WTC11 (cell line): ENCODE measurements at regions not wholly inside any gene's neighbourhood (a gene's known extent, or its start where the extent isn't known, plus 50 kb on each side); places are given as distances from the start of the nearest gene placed in this dataset.

Experiments
- ATAC-seq: fragments of 200-7000 bp; cut with Tn5 transposase; 2 replicates; pipeline ENCODE4 v1.10.0; 2021; ENCODE audit warnings: mild to moderate bottlenecking, moderate library complexity
- CTCF ChIA-PET: fragments of 300-600 bp; sonication (Branson Sonifier 250); formaldehyde crosslinking; loops from one replicate; lab custom pipeline; 2021; ENCODE audit warnings: antibody characterized with exemption; lab: Charles Lee
- POLR2A ChIA-PET: fragments of 350-600 bp; sonication (Branson Sonifier 250); formaldehyde crosslinking; loops from one replicate; lab custom pipeline; 2021; ENCODE audit warnings: antibody characterized with exemption; lab: Charles Lee
- DNase-seq: peaks from one replicate; pipeline ENCODE4 v3.0.0; 2021; ENCODE audit warnings: low spot score
- H3K27ac Mint-ChIP-seq: 2 replicates; pipeline ENCODE4 v1.8.0; 2021; ENCODE audit warnings: mixed read lengths
- H3K27me3 Mint-ChIP-seq: 2 replicates; pipeline ENCODE4 v1.8.0; 2021; ENCODE audit warnings: low read depth, mild to moderate bottlenecking, moderate library complexity, mixed read lengths
- H3K36me3 Mint-ChIP-seq: 2 replicates; pipeline ENCODE4 v1.8.0; 2021; ENCODE audit warnings: mixed read lengths
- H3K4me1 Mint-ChIP-seq: 2 replicates; pipeline ENCODE4 v1.8.0; 2022; ENCODE audit warnings: mixed read lengths
- H3K4me3 Mint-ChIP-seq: 2 replicates; pipeline ENCODE4 v1.8.0; 2021; ENCODE audit warnings: mild to moderate bottlenecking, moderate library complexity, mixed read lengths
- H3K9me3 Mint-ChIP-seq: 2 replicates; pipeline ENCODE4 v1.8.0; 2021; ENCODE audit warnings: mixed read lengths
- JAZF1 ChIP-seq: fragments of 250-450 bp; sonication (Bioruptor Pico); IDR thresholded peaks from 2 replicates; pipeline ENCODE4 v1.9.0; 2021; ENCODE audit warnings: moderate library complexity, mild to moderate bottlenecking, inconsistent platforms
- ZNF317 ChIP-seq: sonication (generic); formaldehyde crosslinking; IDR thresholded peaks from 2 replicates; pipeline ENCODE4 v1.8.1; 2023; ENCODE audit warnings: low read depth, mild to moderate bottlenecking, moderate library complexity, missing genetic modification reagents, borderline replicate concordance
- ZNF671 ChIP-seq: fragments of 250-450 bp; sonication (Bioruptor Pico); IDR thresholded peaks from 2 replicates; pipeline ENCODE4 v1.8.0; 2021; ENCODE audit warnings: mild to moderate bottlenecking
- TF ChIP-seq, protein P1 (sequence below): sonication (generic); formaldehyde crosslinking; IDR thresholded peaks from 2 replicates; pipeline ENCODE4 v1.8.1; 2023; ENCODE audit warnings: mild to moderate bottlenecking, missing genetic modification reagents, borderline replicate concordance
- TF ChIP-seq, protein P2 (sequence below): sonication (generic); formaldehyde crosslinking; IDR thresholded peaks from 2 replicates; pipeline ENCODE4 v1.8.0; 2022; ENCODE audit warnings: mild to moderate bottlenecking, missing genetic modification reagents
- TF ChIP-seq, protein P3 (sequence below): sonication (generic); formaldehyde crosslinking; IDR thresholded peaks from 2 replicates; pipeline ENCODE4 v1.8.1; 2022; ENCODE audit warnings: missing genetic modification reagents, borderline replicate concordance
- TF ChIP-seq, protein P4 (sequence below): sonication (generic); formaldehyde crosslinking; IDR thresholded peaks from 2 replicates; pipeline ENCODE4 v1.8.1; 2023; ENCODE audit warnings: mild to moderate bottlenecking, missing genetic modification reagents
- TF ChIP-seq, protein P5 (sequence below): sonication (generic); formaldehyde crosslinking; IDR thresholded peaks from 2 replicates; pipeline ENCODE4 v1.8.1; 2022; ENCODE audit warnings: low read depth, missing genetic modification reagents, borderline replicate concordance
- TF ChIP-seq, protein P6 (sequence below): fragments of 200-600 bp; IDR thresholded peaks from 2 replicates; pipeline ENCODE4 v1.8.0; 2022; ENCODE audit warnings: antibody characterized with exemption
- TF ChIP-seq, protein P7 (sequence below): fragments of 250-450 bp; sonication (Bioruptor Pico); conservative IDR thresholded peaks from 2 replicates; pipeline ENCODE4 v1.9.0; 2021; ENCODE audit warnings: mild to moderate bottlenecking
- TF ChIP-seq, protein P8 (sequence below): sonication (generic); formaldehyde crosslinking; IDR thresholded peaks from 2 replicates; pipeline ENCODE4 v1.8.0; 2022; ENCODE audit warnings: mild to moderate bottlenecking, missing genetic modification reagents

DNA sequence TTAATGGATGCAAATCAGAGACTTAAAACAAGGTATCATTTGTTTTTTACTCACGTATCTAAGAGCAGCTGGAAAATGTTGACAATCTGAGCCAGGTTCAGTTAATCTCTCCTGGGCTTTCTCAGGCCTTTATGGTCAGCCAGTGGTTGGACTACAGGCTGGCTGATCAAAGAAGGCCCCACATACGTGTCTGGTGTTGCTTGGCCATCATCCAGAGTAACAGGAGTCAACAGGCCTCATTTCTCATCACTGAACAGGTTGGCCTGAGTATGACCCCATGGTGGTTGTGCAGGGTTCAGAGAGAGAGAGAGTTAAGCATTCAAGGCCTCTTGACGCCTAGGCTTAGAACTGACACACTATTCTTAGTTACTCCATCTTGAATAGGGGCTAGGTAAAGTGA is 97.0 kb upstream of the VLDLR start (continued):
- TF ChIP-seq, protein P1, sequence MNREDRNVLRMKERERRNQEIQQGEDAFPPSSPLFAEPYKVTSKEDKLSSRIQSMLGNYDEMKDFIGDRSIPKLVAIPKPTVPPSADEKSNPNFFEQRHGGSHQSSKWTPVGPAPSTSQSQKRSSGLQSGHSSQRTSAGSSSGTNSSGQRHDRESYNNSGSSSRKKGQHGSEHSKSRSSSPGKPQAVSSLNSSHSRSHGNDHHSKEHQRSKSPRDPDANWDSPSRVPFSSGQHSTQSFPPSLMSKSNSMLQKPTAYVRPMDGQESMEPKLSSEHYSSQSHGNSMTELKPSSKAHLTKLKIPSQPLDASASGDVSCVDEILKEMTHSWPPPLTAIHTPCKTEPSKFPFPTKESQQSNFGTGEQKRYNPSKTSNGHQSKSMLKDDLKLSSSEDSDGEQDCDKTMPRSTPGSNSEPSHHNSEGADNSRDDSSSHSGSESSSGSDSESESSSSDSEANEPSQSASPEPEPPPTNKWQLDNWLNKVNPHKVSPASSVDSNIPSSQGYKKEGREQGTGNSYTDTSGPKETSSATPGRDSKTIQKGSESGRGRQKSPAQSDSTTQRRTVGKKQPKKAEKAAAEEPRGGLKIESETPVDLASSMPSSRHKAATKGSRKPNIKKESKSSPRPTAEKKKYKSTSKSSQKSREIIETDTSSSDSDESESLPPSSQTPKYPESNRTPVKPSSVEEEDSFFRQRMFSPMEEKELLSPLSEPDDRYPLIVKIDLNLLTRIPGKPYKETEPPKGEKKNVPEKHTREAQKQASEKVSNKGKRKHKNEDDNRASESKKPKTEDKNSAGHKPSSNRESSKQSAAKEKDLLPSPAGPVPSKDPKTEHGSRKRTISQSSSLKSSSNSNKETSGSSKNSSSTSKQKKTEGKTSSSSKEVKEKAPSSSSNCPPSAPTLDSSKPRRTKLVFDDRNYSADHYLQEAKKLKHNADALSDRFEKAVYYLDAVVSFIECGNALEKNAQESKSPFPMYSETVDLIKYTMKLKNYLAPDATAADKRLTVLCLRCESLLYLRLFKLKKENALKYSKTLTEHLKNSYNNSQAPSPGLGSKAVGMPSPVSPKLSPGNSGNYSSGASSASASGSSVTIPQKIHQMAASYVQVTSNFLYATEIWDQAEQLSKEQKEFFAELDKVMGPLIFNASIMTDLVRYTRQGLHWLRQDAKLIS (CRISPR knock-in tag), result no peak
- TF ChIP-seq ZNF671 (CRISPR knock-in tag), result no peak
- TF ChIP-seq, protein P2, sequence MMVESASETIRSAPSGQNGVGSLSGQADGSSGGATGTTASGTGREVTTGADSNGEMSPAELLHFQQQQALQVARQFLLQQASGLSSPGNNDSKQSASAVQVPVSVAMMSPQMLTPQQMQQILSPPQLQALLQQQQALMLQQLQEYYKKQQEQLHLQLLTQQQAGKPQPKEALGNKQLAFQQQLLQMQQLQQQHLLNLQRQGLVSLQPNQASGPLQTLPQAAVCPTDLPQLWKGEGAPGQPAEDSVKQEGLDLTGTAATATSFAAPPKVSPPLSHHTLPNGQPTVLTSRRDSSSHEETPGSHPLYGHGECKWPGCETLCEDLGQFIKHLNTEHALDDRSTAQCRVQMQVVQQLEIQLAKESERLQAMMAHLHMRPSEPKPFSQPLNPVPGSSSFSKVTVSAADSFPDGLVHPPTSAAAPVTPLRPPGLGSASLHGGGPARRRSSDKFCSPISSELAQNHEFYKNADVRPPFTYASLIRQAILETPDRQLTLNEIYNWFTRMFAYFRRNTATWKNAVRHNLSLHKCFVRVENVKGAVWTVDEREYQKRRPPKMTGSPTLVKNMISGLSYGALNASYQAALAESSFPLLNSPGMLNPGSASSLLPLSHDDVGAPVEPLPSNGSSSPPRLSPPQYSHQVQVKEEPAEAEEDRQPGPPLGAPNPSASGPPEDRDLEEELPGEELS, result no peak
- no peak for TF ChIP-seq JAZF1 (CRISPR knock-in tag)
- TF ChIP-seq, protein P3, sequence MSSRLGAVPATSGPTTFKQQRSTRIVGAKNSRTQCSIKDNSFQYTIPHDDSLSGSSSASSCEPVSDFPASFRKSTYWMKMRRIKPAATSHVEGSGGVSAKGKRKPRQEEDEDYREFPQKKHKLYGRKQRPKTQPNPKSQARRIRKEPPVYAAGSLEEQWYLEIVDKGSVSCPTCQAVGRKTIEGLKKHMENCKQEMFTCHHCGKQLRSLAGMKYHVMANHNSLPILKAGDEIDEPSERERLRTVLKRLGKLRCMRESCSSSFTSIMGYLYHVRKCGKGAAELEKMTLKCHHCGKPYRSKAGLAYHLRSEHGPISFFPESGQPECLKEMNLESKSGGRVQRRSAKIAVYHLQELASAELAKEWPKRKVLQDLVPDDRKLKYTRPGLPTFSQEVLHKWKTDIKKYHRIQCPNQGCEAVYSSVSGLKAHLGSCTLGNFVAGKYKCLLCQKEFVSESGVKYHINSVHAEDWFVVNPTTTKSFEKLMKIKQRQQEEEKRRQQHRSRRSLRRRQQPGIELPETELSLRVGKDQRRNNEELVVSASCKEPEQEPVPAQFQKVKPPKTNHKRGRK (CRISPR knock-in tag), result no peak
- TF ChIP-seq, protein P4, sequence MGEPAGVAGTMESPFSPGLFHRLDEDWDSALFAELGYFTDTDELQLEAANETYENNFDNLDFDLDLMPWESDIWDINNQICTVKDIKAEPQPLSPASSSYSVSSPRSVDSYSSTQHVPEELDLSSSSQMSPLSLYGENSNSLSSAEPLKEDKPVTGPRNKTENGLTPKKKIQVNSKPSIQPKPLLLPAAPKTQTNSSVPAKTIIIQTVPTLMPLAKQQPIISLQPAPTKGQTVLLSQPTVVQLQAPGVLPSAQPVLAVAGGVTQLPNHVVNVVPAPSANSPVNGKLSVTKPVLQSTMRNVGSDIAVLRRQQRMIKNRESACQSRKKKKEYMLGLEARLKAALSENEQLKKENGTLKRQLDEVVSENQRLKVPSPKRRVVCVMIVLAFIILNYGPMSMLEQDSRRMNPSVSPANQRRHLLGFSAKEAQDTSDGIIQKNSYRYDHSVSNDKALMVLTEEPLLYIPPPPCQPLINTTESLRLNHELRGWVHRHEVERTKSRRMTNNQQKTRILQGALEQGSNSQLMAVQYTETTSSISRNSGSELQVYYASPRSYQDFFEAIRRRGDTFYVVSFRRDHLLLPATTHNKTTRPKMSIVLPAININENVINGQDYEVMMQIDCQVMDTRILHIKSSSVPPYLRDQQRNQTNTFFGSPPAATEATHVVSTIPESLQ (CRISPR knock-in tag), result no peak
- TF ChIP-seq, protein P5, sequence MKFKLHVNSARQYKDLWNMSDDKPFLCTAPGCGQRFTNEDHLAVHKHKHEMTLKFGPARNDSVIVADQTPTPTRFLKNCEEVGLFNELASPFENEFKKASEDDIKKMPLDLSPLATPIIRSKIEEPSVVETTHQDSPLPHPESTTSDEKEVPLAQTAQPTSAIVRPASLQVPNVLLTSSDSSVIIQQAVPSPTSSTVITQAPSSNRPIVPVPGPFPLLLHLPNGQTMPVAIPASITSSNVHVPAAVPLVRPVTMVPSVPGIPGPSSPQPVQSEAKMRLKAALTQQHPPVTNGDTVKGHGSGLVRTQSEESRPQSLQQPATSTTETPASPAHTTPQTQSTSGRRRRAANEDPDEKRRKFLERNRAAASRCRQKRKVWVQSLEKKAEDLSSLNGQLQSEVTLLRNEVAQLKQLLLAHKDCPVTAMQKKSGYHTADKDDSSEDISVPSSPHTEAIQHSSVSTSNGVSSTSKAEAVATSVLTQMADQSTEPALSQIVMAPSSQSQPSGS (CRISPR knock-in tag), result no peak

DNA sequence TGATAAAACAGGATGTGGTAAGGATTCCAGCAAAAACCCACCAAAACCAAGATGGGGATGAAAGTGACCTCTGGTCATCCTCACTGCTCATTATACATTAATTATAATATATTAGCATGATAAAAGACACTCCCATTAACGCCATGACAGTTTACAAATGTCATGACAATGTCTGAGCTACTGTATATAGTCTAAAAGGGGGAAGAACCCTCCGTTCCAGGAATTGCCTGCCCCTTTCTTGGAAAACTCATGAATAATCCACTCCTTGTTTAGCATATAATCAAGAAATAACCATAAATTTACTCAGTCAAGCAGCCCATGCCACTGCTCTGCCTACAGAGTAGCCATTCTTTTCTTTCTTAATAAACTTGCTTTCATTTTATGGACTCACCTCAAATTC is 96.4 kb upstream of the VLDLR start:
- H3K4me1 Mint-ChIP-seq, result peaks cover 9% of the 10 kb centered on the region
- ChIA-PET POLR2A (no interaction called here), CTCF (no interaction called here)
- H3K4me3 Mint-ChIP-seq, result no peak overlapping the region
- TF ChIP-seq, protein P3 (CRISPR knock-in tag), result no peak
- TF ChIP-seq ZNF317, result no peak
- TF ChIP-seq, protein P6, sequence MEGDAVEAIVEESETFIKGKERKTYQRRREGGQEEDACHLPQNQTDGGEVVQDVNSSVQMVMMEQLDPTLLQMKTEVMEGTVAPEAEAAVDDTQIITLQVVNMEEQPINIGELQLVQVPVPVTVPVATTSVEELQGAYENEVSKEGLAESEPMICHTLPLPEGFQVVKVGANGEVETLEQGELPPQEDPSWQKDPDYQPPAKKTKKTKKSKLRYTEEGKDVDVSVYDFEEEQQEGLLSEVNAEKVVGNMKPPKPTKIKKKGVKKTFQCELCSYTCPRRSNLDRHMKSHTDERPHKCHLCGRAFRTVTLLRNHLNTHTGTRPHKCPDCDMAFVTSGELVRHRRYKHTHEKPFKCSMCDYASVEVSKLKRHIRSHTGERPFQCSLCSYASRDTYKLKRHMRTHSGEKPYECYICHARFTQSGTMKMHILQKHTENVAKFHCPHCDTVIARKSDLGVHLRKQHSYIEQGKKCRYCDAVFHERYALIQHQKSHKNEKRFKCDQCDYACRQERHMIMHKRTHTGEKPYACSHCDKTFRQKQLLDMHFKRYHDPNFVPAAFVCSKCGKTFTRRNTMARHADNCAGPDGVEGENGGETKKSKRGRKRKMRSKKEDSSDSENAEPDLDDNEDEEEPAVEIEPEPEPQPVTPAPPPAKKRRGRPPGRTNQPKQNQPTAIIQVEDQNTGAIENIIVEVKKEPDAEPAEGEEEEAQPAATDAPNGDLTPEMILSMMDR, result no peak
- TF ChIP-seq, protein P7, sequence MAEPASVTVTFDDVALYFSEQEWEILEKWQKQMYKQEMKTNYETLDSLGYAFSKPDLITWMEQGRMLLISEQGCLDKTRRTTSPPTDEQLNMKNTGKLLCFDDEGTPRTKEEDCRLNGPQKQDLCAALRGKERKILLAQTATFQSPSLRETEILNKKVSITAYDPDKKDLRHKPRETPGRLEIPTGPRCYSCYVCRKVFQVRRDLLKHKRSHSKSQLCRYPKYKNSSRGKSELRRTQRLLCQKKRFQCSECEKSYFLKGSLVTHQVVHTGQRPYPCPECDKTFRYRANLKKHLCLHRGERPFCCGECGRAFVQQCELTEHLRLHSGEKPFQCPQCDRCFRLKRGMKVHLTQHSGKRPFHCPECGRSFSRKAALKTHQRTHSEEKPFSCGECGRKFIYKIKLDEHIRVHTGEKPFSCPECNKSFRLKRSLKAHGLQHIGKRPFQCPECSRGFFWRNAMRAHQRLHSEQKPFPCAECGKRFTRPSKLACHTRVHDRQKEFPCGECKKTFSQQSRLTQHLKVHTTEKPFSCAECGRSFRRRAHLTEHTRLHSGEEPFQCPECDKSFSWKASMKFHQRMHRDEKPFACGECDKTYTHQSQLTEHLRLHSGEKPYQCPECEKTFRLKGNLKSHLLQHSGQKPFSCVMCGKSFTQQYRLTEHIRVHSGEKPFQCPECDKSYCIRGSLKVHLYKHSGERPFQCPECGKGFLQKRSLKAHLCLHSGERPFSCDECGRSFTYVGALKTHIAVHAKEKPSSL (CRISPR knock-in tag), result no peak
- TF ChIP-seq, protein P8, sequence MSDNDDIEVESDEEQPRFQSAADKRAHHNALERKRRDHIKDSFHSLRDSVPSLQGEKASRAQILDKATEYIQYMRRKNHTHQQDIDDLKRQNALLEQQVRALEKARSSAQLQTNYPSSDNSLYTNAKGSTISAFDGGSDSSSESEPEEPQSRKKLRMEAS (CRISPR knock-in tag), result no peak
- peaks cover 22% of the 10 kb centered on the region for H3K36me3 Mint-ChIP-seq
- H3K27me3 Mint-ChIP-seq, result no peaks in the 10 kb centered on the region
- H3K9me3 Mint-ChIP-seq, result peaks cover 28% of the 10 kb centered on the region
- no peak for ATAC-seq
- H3K27ac Mint-ChIP-seq, result no peak overlapping the region
- no peak for DNase-seq
